SK-N-SH treated with all-trans-retinoic acid at 6 μM for 48 hours (cell line): ENCODE measurements at regions not wholly inside any gene's neighbourhood (a gene's known extent, or its start where the extent isn't known, plus 50 kb on each side); places are given as distances from the start of the nearest gene placed in this dataset.

Experiments
- PATZ1 ChIP-seq: fragments of 250-450 bp; sonication (Bioruptor Pico); IDR thresholded peaks from 2 replicates; pipeline ENCODE4 v1.8.0; 2020; ENCODE audit warnings: mild to moderate bottlenecking, moderate library complexity, borderline replicate concordance
- ZFP3 ChIP-seq: fragments of 250-450 bp; sonication (Bioruptor Pico); IDR thresholded peaks from 2 replicates; pipeline ENCODE4 v1.5.0; 2020; ENCODE audit warnings: mild to moderate bottlenecking, moderate library complexity

GRCh38 chr10:7085147-7085912 lies 325.5 kb downstream of the SFMBT2 start:
- TF ChIP-seq PATZ1 (no peak), ZFP3 (CRISPR knock-in tag) (no peak)
